WERI-Rb-1 (cell line): ENCODE measurements at regions not wholly inside any gene's neighbourhood (a gene's known extent, or its start where the extent isn't known, plus 50 kb on each side); places are given as distances from the start of the nearest gene placed in this dataset.
A peak's percentile ranks its signal among the peaks of the same experiment; 100 is the strongest.

Experiments used
- DNase-seq: peaks from one replicate; pipeline ENCODE4 v3.0.0-alpha.2; 2020
- H3K27ac ChIP-seq: fragments of 250-450 bp; sonication (Bioruptor Pico); 2 replicates; pipeline ENCODE4 v1.5.1; 2020; ENCODE audit warnings: mild to moderate bottlenecking, moderate library complexity
- H3K27me3 ChIP-seq: fragments of 250-450 bp; sonication (Bioruptor Pico); 2 replicates; pipeline ENCODE4 v1.5.1; 2021; ENCODE audit warnings: mild to moderate bottlenecking, low read depth, moderate library complexity; ENCODE audit not compliant: insufficient read depth, severe bottlenecking
- H3K36me3 ChIP-seq: fragments of 250-450 bp; sonication (Bioruptor Pico); 2 replicates; pipeline ENCODE4 v1.5.1; 2020; ENCODE audit warnings: mild to moderate bottlenecking, moderate library complexity
- H3K4me3 ChIP-seq: 2 replicates; pipeline ENCODE4 v1.5.1; 2011; ENCODE audit warnings: low read depth, mild to moderate bottlenecking, control low read depth, low read length
- H3K9me3 ChIP-seq: fragments of 250-450 bp; sonication (Bioruptor Pico); 2 replicates; pipeline ENCODE4 v1.5.1; 2021; ENCODE audit warnings: mild to moderate bottlenecking, moderate library complexity; ENCODE audit not compliant: severe bottlenecking
- TF ChIP-seq, protein P1 (sequence below): IDR thresholded peaks from 2 replicates; pipeline ENCODE4 v1.5.1; 2011; ENCODE audit warnings: low read depth, mild to moderate bottlenecking, control low read depth, inconsistent platforms, low read length

DNA sequence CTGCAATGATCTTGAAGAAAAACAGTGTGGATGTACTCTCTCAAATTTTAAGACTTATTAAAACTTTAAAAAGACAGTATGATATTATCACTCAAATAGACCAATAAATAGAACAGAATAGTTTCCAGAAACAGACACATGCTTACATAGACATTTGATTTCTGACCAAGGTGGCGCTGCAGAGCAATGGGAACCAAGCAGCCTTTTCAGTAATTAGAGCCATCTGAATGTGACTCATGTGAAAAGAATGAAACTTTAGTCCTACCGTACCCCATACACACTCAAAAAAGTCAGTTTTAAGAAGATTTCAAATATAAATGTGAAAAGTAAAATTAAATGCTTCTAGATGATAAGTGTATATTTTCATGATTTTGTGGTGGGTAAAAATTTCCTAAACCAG is 74.2 kb upstream of the MS4A8 start:
- Histone ChIP-seq H3K36me3 (no peaks in the 10 kb centered on the region), H3K4me3 (no peak overlapping the region), H3K27me3 (peaks cover 4% of the 10 kb centered on the region), H3K27ac (no peak overlapping the region), H3K9me3 (peaks cover 4% of the 10 kb centered on the region)
- TF ChIP-seq, protein P1, sequence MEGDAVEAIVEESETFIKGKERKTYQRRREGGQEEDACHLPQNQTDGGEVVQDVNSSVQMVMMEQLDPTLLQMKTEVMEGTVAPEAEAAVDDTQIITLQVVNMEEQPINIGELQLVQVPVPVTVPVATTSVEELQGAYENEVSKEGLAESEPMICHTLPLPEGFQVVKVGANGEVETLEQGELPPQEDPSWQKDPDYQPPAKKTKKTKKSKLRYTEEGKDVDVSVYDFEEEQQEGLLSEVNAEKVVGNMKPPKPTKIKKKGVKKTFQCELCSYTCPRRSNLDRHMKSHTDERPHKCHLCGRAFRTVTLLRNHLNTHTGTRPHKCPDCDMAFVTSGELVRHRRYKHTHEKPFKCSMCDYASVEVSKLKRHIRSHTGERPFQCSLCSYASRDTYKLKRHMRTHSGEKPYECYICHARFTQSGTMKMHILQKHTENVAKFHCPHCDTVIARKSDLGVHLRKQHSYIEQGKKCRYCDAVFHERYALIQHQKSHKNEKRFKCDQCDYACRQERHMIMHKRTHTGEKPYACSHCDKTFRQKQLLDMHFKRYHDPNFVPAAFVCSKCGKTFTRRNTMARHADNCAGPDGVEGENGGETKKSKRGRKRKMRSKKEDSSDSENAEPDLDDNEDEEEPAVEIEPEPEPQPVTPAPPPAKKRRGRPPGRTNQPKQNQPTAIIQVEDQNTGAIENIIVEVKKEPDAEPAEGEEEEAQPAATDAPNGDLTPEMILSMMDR: peak; percentile 47
- peak; percentile 20 for DNase-seq

DNA sequence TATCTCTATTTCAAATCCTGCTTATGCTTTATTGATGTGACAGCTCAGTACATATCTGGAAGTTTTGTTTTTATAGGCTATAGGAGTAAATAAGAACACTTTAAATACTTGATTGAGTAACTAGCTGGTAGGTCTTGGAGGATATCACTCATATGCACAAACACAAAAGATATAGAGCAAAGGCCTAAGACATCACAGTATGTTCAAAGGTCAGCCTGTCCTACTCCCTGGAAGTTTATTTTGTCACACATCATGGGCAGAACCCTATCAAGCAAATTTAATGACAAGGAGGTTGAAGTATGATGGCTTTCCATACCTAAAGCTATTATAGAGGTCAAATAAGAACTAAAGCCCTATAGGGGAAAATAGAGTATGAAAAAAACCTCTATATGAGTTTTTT is 70.0 kb upstream of the MS4A8 start:
- no peaks in the 10 kb centered on the region for H3K9me3 ChIP-seq
- H3K27me3 ChIP-seq: peaks cover 10% of the 10 kb centered on the region
- no peak for DNase-seq
- no peak overlapping the region for H3K27ac ChIP-seq
- no peaks in the 10 kb centered on the region for H3K36me3 ChIP-seq
- TF ChIP-seq, protein P1: no peak
- no peak overlapping the region for H3K4me3 ChIP-seq

DNA sequence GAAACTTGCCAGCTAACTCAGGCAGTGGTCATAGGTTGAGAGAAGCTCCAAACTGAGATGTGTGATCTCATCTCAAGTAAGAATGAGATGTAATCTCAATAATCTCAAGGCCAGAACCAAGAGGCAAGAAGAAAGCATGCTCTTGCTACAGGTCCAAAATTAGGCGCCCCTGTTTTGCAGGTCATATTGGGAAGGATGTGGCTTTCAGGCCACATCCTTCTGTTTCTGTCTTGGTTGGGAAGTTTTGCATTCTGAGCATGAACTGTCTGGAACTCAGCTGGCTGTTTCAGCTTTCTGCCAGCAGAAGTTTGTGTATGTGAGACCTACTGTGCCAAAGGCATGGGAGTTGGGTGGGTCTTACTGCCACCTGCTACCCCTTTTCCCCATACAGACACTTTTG is 67.5 kb upstream of the MS4A8 start:
- no peaks in the 10 kb centered on the region for H3K36me3 ChIP-seq
- TF ChIP-seq, protein P1: no peak
- H3K27ac ChIP-seq: no peak overlapping the region
- H3K4me3 ChIP-seq: no peak overlapping the region
- no peak for DNase-seq
- H3K9me3 ChIP-seq: no peaks in the 10 kb centered on the region
- H3K27me3 ChIP-seq: peaks cover 10% of the 10 kb centered on the region

DNA sequence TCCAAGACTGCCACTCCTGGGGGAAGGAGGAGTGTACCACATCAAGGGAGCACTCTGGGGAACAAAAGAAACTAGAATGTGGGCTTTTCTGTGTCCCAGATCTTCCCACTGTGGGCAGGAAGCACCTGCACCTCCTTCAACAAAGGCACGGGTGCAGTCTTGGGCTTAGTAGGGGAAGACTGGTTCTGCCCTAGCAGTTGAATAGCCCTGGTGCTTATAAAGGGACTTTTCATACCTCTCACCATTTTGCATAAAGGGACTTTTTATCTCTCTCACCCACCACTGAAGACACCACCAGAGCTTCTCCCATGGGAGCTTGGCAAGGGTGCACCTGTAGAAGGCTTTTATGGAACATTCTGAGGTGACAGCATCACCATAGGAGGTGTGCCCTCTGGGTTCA is 65.8 kb upstream of the MS4A8 start:
- no peak for DNase-seq
- TF ChIP-seq, protein P1: no peak
- Histone ChIP-seq H3K27me3 (peaks cover 9% of the 10 kb centered on the region), H3K9me3 (no peaks in the 10 kb centered on the region), H3K4me3 (no peak overlapping the region), H3K27ac (no peak overlapping the region), H3K36me3 (no peaks in the 10 kb centered on the region)

- Histone ChIP-seq H3K4me3 (no peak overlapping the region), H3K9me3 (no peaks in the 10 kb centered on the region), H3K27me3 (peaks cover 6% of the 10 kb centered on the region), H3K27ac (no peak overlapping the region), H3K36me3 (no peaks in the 10 kb centered on the region)
- TF ChIP-seq, protein P1: peak; percentile 57
- peak; percentile 14 for DNase-seq
These were observed 65.3 kb upstream of the MS4A8 start for GRCh38 chr11:60634126-60634525.

- no peak for DNase-seq
- H3K9me3 ChIP-seq: peaks cover 4% of the 10 kb centered on the region
- TF ChIP-seq, protein P1: no peak
- H3K4me3 ChIP-seq: no peak overlapping the region
- no peaks in the 10 kb centered on the region for H3K27me3 ChIP-seq
- no peak overlapping the region for H3K27ac ChIP-seq
- H3K36me3 ChIP-seq: no peaks in the 10 kb centered on the region
These were observed 57.5 kb upstream of the MS4A8 start for GRCh38 chr11:60641940-60642339.
